ENCODE measurements at regions not wholly inside any gene's neighbourhood (a gene's known extent, or its start where the extent isn't known, plus 50 kb on each side); places are given as distances from the start of the nearest gene placed in this dataset.

DNA sequence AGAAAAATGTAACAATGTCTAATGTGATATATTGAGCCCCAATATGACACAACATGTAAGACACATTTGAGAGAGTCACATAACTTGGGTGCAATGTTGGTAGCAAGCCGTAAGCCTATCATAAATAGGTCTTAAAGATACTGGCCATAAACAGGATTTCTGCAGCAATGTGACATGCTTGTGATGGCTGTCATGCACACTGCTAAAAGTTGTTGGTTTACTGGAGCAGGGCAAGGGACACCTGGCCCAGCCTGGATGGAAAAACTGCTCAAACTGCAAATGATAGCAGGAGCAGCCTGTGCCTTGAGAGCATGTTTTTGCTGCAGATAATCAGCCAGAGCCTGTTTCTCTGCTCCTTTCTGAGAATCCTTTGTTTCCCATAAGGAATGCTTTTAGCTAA is 136.7 kb upstream of the ZNF91 start:
- no peak for DNase-seq

DNA sequence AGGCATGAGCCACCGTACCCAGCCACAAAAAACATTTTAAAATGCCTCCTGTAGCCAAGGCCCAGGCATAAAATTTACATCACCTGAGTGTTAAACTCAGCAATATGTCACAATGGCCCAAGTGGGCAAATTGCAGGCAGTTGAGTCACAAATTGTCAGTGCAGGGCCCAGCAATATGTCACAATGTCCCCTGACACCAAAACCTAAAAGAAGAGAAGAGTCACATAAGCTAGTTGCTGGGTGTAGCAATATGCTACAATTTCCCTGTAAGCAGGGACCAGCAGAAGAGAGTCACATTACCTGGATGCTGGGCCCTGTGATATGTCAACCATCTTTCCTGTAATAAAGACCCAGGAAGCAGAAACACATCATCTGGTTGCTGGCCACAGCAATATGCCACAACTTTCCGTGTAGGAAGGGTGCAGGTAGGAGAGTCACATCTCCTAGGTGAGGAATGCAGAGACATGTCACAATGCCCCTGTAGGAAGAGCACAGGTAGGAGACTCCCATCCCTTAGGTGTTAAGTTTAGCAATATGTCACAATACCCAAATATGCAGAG is 136.0 kb upstream of the ZNF91 start:
- DNase-seq = no peak

DNA sequence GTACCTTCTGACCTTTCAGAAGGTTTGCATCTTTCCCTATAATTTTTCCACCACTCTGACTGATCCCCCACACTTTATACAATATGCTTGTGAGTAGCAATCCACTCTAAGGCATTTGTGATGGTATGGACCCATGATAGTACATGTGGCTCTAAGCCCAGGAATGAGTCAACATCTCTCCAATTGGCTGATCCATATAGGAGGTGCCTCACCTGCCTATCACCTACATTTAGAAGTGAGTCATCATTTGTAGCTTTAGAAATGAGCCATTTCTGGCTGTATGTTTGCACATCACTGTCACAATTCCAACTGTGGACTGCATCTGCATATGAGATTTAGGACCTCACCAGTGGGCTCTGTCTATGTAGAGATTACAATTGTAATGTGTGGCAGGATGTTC is 133.1 kb upstream of the ZNF91 start:
- DNase-seq = no peak

DNA sequence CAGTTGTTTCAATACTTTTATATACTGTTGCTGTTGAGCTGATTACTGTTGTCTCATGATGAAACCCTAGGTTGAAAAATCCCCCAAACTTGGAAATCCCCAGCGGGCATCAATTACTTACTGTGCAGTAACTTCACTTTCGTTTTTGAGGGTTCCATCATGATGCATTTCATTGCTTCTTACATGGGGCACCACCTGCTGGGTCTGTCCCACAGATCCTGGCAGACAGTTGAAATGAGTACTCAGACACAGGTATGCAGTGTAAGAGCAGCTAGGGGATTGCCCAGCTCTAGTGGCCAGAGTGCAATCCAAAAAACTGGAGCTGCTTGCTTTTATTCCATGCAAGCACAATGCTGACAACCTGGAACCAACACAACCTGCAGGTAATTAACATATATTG is 132.5 kb upstream of the ZNF91 start:
- DNase-seq = no peak

DNA sequence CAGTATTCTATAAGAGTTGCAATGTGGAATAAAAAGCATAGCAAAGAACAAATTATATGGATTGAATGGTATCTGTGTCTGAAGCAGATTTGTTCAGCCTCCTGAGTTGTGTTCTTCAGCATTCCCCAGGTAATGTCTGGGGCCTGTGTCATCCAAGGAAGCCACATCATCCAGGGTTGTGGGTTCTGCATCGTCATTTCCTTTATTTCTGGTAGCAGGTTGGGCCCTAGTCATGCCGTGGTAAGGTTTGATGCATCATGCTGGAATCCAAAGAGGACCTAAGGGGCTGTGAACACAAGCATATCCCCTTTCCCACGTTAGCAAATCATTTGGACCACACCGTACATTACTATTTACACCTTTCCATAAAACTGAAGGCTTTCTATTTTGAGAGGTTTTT is 131.0 kb upstream of the ZNF91 start:
- no peak for DNase-seq

DNA sequence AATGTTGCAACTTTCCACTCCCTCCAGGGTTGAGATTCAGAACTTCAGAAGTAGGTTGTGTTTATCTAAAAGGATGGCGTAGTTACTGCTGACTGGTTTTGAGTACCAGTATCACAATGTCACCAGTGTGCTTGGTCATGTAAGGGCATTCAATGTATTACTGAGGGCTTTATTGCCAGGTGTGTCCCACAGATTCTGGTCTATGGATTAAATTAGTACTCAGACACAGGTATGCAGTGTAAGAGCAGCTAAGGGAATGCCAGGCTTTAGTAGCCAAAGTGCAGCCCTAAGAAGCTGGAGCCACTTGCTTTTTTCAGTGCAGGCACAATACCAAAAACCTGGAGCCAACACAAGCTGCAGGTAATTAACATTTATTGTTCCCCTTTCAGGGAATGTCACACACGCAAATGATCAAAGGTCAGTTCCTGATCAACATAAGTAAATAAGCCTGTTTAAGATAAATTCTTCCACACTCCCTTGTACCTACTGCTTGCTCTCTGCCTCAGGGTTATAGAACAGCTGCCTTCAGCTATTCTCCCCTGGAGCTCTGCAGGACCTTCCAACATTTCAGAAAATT is 130.1 kb upstream of the ZNF91 start:
- DNase-seq = no peak

DNA sequence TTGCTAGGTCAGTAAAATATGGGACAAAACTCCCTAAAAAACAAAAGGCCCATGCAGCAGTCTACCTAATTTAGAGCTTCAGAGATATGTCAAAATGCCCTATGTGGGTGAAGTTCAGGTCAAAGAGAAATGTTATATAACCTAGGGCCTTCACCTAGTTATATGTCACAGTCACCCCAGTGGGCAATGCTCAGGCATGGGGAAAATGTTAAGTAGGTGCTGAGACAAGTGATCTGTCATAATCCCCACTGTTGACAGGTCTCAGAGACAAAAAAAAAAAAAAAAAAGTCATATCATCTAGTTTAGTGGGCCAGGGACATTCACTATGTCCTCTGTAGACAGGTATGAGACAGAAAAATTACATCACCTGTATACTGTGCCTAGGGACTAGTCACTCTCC is 128.6 kb upstream of the ZNF91 start:
- no peak for DNase-seq

DNA sequence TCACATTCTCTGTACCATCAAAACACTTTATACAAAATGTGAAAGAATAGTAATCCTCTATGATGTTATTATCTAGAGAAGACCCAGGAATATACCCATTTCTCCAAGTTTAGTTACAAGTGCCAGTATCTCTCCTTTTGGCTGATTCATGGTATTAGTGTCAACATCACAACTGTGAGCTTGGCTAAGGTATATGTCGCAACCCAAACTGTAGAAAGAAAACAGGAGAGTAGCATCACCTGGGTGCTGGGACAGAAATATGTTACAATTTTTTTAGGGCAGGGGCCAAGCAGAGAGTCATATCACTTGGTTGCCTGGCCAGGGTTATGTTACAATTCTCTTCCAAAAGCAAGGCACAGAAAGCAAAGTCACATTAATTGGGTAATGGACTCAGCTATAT is 127.2 kb upstream of the ZNF91 start:
- DNase-seq = no peak

DNA sequence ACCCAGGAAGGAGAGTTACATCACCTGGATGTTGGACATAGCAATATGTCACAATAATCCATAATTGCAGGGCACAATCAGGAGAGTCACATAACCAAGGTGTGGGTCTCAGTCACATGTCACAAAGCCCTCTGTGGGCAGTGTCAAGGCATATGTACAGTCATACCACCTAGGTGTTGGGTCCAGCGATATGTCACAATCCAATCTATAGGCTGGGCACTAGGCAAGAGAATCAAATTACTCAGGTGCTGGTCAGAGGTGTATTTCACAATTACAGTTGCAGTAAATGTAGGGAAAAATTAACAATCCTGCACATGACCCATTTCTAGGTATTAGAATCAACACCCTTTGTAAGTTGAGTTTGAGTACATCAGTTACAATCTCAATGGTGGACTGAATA is 126.2 kb upstream of the ZNF91 start:
- DNase-seq = no peak

DNA sequence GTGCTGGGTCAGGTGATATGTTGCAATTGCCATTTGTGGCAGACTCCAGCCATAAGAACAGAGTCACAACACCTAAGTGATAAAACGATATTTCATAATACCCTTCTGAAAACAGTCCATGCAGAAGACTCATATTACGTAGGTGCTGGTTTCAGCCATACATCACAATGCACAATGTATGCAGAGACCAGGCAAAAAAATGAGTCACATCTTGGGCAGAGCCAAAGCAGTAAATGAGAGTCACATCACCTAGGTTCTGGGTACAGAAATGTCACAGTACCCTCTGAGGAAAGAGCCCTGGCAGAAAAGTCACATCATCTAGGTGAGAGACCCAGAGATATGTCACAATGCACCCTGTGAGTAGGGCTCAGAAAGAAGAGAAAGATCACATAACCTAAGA is 125.2 kb upstream of the ZNF91 start:
- no peak for DNase-seq

DNA sequence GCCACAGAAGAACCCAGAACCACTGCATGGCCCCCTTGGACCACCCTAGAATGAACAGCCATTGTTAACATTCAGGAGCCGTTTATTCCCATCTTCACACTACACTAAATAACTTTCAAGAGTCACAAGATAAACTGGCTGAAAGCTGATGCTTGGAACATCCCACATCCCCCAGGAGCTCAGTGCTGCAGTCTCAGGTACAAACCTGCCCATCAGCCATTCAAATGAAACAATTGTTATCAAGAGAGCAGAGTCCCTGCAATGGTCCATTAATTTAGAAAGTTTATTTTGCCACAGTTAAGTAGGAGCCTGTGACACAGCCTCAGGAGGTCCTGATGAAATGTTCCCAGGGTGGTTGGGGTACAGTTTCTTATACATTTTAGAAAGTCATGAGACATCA is 123.8 kb upstream of the ZNF91 start:
- no peak for DNase-seq

DNA sequence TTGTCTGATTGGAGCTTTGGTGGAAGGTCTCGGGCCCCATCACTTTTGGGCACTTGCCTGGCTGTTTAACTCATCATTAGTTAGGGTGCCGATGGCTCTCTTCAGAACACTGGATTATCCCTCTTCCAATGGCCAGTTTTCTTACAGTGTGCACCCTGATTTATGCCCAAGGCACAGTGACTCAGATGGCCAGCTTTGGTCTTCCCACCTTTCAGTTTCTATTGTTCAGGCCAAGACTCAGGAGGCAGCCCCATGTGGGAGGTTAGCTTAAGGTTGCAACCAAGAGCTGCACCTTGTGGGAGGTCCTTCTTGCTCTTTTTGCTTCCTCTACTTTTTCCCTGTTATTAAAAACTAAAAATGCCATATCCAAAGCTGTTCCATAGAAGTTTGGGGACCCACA is 121.0 kb upstream of the ZNF91 start:
- DNase-seq = no peak

DNA sequence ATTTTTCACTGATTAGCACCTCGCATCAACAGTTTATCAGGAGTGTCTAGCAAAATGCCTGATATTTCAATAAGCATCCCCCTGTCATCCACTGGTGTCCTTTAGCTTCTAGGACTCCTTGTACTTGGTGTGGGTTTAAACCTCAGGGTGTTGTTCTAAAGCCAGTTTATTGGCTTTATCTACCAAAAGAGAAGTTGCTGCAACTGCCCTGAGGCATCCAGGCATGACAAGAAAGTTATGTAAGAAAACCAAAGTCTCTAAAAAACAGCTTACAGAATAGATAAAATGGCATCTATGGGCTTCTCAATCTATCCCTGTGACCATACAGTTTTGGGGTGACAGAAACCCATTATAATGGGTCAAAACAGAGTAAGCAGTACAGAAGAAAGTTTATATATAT is 120.3 kb upstream of the ZNF91 start:
- no peak for DNase-seq

DNA sequence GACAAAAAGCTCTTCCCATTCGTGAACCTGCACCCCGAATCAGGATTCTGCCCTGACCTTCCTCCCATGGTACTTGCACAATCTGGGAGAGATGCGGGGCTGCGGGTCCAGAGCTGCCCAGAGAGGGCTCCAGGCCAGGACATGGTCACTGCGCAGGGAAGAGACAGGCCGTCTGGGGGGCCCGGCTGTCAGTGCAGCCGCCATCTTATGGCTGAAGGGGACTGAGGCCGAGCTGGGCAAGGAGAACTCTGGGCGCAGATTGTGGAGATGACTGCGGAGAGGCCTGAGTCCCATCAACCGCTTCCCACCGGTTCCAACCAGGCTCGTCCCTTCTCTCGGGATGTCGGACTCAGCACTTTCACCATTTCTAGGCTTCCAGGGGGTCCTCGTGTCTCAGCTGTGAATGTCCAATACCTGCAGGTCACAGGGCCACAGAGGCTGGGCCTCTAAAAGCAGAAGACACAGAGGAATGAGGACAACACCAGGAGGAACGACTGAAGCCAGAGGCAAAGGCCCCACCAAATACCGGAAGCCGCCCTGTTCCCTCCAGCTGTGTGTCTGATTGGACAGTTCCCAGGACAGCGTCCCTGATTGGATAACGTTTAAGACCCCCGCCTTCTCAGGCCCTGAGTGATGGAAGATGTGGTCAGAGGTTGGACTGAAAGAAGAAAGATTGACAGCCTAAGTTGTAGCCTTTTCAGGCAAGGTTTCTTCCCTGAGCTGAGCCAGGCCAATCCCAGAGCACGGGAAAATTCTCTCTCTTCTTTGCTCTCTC is 117.1 kb upstream of the ZNF91 start:
- no peak for DNase-seq

DNA sequence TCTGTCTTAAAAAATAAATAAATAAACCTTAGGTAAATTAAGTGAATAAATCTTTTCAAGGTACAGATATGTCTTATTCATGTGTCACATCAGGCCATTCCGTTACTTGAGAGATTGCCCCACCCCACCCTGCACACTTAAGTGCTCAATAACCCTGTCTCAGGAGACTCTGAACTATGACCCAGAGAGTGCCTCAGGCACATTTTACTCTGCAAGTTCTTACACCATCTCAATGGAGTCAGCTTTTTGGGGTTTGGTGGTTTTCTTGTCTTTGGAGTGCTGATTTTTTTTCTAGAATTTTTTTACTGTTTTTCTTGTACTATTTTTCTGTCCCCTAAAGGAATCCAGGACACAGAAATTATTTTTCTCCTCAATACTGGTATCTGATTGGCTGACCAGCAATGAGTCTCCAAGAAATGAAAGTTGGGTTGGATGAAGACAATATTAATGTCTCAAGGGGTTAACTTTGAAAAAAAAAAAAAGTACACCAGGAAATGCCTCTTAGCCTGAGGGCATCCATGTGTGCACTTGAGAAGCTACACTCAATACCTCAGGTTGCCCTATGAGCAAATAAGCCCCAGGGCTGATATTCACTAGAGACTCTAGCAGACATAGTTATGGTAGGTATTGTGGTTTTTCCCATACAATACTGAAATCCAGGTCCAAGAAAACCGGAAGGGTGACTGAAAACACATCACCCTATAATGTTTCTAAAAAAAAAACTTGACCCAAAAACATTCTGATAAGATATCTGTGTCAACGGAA is 114.6 kb upstream of the ZNF91 start:
- DNase-seq = peak in 1 of 3 experiments; percentile 4

DNA sequence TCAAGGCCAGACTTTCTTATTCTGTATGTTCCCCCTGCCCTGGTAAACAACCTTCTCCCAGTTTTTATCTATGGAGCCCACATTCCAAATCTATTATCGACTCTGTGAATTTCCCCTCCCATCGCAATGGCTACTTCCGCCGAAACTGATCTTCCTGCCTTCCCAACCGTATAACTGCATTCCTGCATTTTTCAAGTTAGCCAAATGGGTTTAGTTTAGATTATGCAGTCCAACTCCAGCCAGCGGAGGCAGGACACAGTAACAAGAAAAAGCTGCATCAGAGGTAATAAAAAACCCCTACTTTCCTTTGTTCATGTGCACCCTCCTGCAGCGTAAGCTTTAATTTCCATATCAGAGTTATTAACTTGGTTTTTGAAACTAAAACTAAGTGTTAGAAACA is 112.2 kb upstream of the ZNF91 start:
- DNase-seq = no peak

DNA sequence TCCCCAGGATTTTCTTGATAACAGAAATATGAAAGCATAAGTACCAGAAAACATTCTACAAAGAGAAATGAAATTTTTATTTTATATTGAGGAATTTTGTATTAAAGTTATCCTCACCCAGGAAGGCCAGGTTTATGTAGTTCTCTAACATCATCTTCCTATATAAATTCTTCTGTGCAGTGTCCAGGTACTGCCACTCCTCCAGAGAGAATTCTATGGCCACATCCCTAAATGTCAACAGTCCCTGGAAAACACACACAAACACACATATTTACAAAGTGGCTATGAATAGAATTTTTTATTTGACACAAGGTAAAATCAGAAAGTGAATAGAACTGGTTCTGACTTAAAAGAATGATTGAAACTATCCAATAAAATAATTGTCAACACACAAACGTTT is 110.5 kb upstream of the ZNF91 start:
- no peak for DNase-seq

DNA sequence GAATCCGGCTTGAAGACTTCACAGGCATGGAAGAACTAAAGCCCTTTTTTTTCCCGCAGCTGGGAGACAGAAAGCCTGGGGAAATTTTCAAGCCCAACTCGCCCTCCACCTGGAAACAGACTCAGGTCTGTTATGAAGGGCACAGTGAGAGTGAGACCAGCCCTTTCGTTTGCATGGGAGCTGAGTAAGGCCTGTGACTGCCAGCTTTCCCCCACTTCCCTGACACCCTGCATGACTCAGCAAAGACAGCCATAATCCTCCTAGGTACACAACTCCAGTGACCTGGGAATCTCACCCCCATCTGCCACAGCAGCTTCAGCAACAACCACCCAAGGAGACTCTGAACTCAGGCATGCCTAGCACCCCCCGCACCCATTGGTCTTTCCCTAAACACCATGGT is 87.6 kb upstream of the ZNF91 start:
- no peak for DNase-seq

DNA sequence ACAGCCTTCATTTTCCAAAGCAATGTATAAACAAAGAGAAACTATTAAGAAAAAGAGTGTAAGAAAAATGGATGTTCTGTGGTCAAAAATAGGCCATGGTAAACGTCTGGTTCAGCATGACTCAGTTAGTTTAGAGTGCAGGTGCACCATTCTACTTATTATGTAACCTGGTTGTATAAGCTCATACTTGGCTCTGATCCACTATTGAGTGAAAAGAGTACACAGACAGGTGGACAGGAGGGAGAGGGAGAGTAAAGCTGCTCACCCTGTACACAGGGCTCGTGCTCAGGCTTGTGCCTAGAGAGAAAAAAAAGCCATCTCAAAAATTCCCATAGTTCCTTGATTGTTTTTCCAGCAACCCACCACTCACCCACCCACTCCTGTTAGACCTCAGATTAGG is 85.8 kb upstream of the ZNF91 start:
- DNase-seq = peak in 1 of 3 experiments; percentile 4

DNA sequence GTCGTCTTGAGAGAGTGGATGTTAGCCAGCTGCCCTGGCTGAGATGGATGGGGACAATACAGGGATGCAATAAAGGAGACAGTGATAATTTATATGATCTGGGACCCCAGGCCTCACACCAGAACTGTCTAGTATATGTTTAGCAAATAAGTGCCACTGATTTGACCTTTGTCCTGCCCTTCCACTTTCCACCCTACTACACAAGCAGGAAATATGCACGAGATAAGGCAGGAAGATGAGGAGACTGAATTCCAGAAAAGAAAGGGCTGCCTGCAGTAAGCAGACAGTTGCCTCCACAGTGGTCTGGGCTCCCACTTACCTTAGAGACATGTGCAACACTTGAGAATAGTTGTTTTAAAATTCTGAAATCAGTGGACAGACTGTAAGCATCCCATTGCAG is 80.2 kb upstream of the ZNF91 start:
- no peak for DNase-seq

DNA sequence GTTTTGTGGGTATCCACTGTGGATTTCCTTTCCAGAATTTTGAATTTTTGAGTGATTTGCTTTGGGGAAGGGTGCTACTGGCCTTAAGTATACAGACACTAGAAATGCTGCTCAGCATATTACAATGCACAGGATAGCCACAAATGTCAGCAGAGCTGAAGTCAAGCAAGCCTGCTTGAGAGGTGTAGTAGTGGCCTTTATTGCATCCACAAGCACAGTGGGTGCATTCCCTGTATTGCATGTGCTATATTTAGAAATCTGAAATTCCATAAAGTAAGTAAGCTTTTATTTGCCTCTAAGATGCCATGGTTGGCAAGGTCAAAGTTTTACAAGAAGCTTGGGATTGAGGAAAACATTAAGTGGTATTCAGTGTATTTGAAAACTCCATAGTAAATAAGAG is 79.5 kb upstream of the ZNF91 start:
- no peak for DNase-seq

DNA sequence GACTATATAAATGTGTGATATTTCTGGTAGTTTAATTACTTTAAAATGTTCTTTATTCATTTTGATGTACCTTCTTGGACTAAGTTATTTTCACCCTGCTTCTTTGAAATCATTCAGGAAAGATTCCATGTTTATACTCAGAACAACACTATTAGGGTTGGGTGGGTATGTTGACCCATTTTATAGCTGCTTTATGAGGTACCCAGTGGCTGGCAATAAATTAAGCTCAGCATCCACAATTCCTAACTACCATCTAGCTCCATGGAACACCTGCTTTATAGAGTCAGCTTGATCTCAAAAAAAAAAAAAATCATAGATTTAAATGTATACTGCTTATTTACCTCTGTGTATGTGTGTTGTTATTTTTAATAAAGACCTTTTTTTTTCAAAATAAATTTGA is 78.9 kb upstream of the ZNF91 start:
- no peak for DNase-seq

DNA sequence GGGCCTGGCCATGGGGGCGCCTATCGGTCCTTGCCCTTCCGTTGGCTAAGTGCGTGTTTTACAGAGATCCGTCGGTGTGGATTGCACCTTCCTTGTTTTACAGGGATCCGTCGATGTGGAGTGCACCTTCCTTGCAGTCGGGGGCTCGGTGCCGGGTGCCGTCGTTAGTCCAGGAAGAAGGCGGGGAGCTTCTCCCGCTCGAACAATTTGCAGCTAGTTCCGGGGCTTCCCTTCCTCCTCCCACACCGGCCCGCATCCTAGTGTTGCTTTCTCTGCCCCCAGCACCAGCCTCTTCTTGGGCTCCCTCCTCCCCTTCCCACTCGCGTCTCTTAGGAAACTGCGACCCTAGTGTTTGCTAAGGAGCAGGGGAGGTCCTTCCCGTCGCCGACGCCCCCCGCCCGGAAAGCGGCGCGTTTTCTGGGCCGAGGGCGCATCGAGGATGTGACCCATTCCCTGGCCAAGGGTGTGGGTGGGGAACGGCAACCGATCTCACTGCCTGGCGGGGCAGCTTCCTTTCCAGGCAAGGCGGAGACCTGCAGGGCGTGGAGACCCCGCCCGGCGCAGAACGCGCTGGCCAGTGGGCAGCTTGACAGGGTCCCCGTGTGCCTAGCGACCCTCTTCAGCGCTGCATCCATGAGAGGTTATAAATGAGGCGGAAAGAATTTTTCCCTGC is 75.7 kb upstream of the ZNF91 start:
- DNase-seq = peak in 1 of 3 experiments; percentile 21

All from NCI-H1417 (cell line).